ENCODE measurements at regions not wholly inside any gene's neighbourhood (a gene's known extent, or its start where the extent isn't known, plus 50 kb on each side); places are given as distances from the start of the nearest gene placed in this dataset.

- TF ChIP-seq CTCF (IDR thresholded peaks at IDR 0.05) (no peak), POLR2AphosphoS5 (IDR thresholded peaks at IDR 0.05) (no peak), POLR2A (IDR thresholded peaks at IDR 0.05) (no peak)
These were observed 221.0 kb upstream of the PWP1 start for GRCh38 chr12:107464644-107465043.
